NCI-H2171 (cell line): ENCODE measurements at regions not wholly inside any gene's neighbourhood (a gene's known extent, or its start where the extent isn't known, plus 50 kb on each side); places are given as distances from the start of the nearest gene placed in this dataset.
"Not testable (repeated sequence)": the region's sequence is repeated elsewhere in the genome, so short reads cannot be mapped to it uniquely, and the experiment has no call there.

Source experiments
- DNase-seq: peaks from one replicate; lab custom pipeline; 2025; lab: John Stamatoyannopoulos, UW

DNA sequence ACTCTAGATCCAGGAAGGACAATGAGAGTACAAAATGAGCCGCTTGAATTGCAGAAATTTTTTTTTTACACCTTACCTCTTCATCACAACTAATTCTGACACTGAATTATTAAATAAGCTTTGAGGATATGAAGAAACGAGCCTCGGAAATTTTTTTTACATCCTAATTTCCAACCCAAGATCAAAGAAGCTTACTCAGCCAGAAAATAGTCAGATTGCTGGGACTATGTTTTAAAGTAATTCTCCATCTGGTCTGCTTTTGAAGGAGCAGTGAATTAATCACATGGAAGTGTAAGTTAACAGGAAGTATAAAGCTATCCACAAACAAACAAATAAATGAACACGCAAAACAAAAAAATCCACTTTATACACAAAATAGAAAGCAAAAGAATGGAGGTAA is 437.0 kb upstream of the KCNMB2 start:
- no peak for DNase-seq

DNA sequence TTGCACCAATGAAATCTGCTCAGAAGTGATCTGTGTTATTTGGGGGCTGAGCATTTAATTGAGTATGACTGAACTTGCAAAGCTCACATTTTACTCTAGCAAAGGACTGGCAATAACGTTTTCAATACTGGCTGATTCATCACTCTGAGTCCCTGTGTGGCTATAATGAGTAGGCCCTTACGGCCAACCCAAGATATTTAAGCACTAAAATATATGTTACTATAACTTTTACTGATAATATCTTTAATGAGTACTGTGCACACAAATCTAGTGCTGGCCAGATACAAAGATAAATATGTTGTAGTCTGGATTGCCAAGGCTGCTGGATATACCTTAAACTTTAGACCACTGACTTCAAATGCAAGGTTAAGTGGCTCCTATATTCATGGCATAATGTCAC is 436.4 kb upstream of the KCNMB2 start:
- DNase-seq: no peak

DNA sequence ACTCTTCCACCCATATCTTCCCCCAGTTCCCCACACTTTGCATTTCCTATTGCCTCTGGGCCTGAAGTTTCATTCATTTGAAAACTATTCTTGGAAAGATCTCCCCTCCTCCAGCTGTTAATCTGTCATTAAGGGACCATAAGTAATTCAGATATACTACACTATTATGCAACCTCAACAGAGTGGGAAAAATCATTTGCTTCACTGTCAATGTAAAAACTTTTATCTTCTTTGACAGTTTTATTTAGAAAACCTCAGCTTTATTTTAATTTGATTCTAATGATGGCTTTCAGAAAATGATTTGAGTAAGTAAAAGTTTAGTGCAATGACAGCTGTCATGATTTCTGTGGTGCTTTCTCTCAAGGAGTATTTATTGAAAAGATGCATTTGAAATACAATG is 435.3 kb upstream of the KCNMB2 start:
- no peak for DNase-seq

DNA sequence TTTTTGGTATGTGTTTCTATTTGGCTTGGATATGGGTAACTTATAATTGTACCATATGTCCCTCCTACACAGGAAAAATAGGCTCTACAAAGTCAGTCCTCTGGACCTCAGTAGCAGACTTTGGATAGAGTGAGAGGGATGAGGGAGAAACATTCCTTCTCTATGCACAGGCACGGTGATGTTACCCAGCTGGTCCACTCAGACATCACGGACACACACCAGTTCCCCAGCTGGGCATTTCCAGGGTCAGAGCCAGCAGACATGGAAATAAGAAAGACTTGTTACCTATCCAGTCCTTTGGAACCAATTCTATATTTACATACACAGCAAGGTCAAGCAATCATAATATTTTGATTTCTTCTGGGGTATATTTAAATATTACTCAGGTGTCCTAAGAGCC is 433.1 kb upstream of the KCNMB2 start:
- no peak for DNase-seq

DNA sequence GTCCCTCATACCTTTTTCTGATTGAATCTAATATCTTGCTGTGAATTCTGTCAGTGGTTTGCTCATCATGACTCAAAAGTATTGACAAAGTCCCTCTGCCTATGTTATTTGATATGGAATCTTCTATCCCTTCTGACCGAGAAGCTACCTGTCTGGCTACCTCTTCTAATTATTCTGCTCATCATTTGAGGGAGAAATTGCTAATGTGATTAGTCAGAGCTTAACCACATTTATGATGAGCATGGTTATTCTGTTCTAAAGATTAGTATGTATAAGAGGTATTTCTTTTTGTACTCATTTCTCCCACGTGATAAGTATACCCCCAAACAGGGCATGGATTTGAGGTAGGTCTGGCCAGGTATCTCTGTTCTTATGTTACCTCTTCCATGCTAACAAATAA is 428.4 kb upstream of the KCNMB2 start:
- no peak for DNase-seq

DNA sequence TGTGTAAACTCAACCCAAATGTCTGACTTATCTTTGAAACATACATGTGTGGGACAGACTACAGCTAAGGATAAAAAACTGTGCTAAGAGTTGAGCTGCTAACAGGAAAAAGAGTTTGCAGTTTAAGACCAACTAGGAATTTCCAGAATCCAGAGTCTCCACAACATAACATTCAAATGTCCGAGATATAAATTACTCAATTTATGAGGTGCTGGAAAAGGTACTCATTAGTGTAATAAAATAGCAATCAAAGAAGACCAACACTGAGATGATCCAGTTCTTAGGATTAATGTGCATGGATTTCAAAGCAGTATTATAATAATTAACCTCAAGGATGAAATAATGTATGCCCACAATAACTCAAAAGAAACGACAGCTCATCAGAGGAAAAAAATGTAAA is 426.5 kb upstream of the KCNMB2 start:
- no peak for DNase-seq

DNA sequence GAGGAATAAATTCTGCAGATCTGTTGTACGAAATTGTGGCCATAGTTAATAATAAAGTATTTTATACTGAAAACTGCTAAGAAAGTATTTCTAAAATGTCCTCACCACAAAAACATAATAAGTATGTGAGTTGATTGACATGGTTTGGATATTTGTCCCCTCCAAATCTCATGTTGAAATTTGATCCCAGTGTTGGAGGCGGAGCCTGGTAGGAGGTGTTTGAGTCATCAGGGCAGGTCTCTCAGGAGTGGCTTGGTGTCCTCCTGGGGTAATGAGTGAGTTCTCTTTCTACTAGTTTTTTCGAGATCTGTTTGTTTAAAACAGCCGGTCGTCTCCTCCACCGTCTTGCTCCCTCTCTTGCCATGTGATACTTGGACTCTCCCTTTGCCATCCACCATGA is 424.1 kb upstream of the KCNMB2 start:
- DNase-seq: no peak

DNA sequence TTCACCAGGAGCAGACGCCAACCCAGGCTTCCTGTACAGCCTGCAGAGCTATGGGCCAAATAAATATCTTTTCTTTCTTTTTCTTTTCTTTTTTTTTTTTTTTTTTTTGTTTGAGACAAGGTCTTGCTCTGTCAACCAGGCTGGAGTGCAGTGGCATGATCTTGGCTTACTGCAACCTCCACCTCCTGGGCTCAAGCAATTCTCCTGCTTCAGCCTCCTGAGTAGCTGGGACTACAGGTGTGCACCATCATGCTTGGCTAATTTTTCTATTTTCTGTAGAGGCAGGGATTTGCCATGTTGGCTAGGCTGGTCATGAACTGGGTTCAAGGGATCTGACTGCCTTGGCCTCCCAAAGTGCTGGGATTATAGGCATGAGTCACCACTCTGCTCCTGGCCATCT is 423.7 kb upstream of the KCNMB2 start:
- not testable (repeated sequence) for DNase-seq

DNA sequence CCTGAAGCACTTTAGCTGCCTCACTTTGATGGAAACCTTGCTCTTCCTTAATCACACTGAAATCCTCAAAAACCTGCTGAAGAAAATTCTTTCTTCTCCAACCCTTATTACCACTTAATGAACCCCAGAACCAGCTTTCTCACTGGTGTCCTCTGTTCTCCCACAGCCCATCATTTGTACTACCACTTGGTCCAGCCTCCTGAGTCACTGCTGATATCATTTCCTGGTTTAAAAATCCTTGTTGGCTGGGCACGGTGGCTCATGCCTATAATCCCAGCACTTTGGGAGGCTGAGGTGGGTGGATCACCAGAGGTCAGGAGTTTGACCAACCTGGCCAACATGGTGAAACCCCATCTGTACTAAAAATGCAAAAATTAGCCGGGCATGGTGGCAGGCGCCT is 418.6 kb upstream of the KCNMB2 start:
- no peak for DNase-seq

DNA sequence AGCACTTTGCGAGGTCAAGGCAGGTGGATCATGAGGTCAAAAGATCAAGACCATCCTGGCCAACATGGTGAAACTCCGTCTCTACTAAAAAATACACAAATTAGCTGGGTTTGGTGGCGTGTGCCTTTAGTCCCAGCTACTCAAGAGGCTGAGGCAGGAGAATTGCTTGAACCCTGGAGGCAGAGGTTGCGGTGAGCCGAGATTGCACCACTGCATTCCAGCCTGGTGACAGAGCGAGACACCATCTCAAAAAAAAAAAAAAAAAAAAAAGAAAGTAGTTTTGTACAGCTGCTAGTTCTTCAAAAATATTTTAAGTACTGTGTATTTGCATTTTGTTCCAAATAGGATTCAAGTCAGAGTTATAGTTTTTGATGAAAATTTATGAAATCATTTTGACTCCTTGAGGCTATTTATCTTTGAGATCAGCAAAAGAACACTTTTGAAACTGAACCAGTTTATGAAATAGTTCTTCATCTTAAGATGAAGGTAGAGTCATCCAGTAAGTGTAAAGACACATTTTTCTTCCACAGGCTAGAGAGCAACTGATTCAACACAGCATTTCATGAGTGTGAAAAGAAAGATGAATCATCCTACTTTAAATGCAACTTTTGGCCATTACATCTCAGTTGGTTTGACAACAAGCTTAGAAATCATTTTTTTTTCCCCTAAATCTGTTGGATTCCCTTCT is 416.5 kb upstream of the KCNMB2 start:
- not testable (repeated sequence) for DNase-seq

DNA sequence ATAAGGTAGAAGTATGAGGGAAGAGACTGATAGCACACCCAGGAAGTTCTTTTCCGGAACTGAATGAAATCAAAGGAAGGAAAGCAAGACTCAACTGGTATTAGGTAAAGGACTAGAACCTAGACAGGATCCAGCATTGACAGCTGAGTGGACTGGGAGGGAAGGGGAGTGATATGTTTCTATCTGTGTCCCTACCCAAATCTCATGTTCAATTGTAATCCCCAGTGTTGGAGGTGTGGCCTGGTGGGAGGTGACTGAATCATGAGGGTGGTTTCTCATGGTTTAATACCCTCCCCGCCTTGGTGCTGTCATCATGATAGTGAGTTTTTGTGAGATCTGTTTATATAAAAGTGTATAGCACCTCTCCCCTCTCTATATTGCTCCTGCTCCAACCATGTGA is 415.9 kb upstream of the KCNMB2 start:
- no peak for DNase-seq

DNA sequence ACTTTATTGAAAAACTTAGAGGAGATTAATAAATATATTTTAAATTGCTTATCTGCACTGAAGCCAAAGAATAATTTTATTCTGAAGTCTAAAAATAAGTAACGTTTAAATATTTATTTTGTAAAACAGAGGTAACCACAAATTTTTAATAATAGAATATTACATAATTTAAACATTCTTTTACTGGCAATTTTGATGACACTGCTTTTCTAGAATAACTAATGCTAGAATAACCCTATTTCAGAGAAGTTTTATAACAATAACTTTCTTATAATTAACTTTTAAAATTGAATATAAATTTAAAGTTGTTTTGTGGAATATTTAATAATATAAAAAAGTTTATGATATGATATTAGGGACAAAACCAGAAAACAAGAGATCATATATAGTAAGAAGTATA is 409.6 kb upstream of the KCNMB2 start:
- no peak for DNase-seq

DNA sequence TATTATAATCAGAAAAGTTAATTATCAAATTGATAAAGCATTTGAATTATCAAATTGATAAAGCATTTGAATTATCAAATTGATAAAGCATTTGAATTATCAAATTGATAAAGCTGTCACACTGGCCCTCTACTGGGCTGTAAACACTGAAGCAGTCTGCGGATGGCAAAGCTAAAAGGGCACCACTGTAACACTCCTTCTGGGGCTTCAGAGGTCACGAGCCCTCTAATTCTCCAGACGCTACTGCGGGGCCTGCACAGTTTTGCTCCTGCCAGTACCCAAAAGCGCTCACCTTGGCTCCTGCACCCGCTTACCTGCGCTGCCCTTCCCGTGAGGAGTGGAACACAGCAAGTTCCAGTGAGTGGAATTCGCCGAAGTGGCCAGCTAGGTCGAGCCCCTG is 409.0 kb upstream of the KCNMB2 start:
- no peak for DNase-seq

DNA sequence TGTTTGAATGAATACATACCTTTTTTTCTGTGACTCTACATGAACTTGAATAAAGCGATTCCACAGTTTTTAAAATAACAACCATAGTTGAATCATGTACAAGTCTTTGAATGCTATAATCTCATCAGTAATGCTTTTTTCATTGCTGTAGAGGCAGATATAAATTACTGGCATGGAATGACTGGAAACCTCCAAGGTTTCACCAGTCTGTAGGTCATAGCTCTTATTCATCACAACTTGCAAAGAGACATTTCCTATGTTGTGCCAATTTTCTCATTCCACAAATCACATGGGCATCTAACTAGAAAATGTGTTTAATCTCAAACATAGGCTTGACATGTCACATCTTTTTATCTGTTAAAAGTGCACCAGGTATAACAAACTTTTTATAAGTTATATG is 407.1 kb upstream of the KCNMB2 start:
- no peak for DNase-seq

DNA sequence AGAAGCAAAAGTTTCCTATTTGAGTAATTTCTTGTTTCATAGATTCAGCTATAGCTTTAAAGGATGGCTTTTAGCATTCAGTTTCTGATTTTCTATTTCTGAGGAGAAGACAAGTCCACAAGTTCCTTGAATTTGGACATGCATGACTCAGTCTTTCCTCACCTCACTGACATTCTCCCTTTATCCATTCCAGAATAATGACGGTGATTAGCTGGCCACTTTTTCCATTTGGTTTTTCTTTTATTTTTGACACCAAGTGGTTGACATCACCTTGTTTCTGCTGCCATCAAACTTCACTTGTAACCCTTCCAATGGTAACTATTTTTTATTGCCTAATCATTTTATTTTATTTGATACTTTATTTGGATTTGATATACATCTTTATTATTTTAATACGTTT is 404.4 kb upstream of the KCNMB2 start:
- no peak for DNase-seq

DNA sequence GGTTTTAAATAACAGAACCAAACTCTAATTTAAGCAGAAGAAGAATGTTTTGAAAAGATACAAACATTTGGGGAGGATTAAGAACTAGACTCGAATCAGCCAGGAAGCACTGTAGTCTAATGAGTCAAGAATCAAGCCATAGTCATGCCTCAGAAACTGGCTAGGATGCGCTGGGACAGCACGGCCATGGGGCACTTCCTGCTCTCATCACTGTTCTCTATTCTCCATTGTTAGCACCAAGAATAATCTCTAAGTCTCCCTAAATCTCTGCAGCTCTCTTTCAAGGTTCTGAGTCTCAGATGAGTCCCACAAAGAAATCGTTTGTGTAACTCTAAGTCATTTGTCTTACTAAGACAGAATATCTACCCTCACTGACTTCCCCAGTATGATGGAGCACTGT is 399.0 kb upstream of the KCNMB2 start:
- DNase-seq: no peak

DNA sequence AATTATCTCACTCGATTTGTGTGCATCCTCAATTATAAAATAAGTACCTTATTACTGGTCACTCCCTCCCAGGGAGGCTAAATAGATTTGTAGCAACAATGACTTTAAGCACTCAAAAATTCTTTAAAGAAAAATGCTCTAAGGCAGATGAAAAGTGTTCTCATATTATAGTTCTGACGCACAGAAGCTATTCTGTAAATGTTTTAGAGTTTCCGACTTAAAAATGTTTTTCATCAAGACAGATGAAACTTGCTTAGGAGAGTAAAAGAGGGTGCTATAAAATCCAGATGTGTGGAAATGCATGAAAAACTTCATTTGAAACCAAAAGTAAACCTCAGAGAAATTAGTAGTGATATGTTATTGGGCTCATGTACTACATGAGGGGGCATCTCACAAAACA is 398.4 kb upstream of the KCNMB2 start:
- no peak for DNase-seq

DNA sequence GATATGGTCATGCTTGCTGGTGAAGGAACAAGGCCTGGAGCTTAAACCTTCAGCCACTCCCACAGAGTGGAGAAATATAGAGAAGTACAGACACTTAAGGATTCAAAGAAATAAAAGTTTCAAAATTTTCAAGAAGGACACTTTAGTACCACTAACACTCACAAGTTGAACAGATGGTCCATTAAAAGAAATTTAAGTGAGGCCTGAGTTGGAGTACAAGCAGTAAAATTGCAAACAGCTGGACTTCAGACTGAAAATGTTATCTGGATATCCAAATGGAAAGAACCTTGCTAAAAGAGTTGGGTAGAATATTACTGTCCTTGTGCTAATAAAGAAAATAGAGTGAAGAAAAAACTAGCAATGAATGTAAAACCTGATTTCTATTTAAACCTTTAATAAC is 397.1 kb upstream of the KCNMB2 start:
- no peak for DNase-seq

DNA sequence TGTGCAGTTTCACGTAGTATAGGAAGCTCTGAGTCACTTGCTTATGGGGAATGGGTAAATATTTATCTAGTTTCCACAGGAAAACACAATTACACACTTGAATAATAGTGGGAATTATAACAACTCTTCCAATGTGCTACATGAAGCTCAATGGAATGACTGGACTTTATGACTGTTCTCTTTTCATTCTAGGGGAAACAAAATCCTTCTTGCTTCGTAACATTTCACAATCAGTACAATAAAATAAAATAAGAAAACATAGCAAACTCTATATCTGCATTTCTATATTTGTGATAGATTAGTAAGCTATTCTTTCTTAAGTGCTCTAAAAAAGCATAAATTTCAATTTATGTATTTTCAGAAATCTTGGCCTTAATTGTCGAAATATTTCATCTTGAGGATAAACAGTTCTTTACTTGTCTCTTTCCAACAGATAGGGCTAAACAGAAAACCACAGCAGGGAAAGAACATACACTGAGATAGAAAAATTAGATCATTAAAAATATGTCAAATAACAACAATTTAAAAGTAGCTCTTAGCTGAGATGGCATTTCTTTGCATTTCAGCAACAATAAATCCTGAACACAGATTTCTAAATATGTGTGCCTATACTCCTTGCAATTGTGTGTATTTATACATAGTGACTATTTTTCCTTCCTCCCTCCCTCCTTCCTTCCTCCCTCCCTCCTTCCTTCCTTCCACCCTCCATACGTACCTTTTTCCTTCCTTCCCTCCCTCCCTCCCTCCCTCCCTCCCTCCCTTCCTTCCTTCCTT is 395.5 kb upstream of the KCNMB2 start:
- DNase-seq: no peak

DNA sequence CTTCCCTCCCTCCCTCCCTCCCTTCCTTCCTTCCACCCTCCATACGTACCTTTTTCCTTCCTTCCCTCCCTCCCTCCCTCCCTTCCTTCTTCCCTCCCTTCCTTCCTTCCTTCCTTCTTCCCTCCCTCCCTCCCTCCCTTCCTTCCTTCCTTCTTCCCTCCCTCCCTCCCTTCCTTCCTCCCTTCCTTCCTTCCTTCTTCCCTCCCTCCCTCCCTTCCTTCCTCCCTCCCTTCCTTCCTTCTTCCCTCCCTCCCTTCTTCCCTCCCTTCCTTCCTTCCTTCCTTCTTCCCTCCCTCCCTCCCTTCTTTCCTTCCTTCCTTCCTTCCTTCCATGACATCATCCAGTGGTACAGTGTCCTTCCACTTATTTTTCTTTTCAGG is 394.9 kb upstream of the KCNMB2 start:
- DNase-seq: not testable (repeated sequence)

DNA sequence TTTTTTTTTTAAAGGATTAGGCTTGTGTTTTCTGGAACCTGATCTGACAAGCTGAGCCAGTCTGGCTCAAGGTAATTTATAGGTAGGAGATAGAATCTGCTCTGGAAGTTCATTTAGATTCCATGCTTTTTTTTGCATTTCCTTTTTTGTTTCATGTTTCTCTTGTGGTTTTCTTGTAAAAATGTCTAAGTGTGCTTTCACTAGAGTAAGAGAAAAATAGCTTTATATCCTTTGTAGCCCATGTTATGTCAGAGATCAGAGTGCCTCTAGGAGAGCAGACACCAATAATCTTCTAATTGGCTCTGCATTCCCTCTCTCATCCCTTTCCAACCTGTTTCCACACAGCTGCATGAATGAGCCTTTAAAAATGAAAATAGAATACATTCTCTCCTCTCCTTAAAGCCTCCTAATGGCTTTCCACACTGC is 389.8 kb upstream of the KCNMB2 start:
- DNase-seq: no peak

DNA sequence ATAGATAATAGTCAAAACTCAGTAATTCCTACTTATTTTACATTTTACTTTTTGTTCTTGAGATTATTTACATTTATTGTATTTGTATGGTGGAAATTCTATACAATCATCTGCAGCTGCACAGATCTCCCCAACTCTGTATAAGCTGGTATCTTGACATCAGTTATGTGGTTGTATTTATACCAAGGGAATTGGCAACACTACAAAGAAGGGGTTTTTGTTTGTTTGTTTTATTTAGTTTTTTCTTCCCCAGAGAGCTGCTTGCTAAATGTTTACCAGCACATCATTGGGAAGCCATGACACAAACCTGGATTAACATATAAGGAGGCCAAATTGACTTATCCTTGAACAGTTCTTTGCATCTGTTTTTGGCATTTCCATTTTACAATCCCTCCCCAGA is 389.2 kb upstream of the KCNMB2 start:
- DNase-seq: no peak

DNA sequence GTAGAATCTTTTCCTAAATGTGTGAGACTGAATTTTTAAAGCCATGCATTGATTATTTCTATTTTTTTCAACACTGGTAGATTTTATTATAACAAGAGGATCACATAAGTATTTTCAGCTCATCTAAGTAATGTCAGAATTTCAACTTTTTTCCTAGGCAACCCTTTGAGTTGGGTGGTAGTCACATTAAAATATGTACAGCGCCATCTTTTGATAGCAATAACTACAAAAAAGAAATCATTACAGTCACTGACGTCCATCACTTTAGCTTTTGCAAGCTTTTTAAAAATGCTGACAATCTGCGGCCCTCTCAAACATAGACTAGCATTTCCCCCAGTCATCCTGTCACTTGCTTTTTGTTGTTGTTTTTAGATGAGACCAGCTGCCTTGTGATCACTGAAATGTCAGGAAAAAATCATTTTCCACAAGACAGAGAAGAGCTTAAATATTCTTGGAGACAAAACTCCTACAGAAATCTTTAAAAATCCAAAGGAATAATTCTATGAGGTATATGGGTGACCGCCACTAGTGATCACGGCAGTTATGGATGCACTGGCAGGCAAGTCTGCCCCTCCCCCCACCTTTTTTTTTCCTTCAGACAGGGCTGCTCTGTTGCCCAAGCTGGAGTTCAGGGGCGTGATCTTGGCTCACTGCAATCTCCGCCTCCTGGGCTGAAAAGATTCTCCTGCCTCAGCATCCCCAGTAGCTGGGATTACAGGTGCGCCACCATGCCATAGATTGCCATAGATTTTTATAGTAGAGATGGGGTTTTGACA is 384.0 kb upstream of the KCNMB2 start:
- DNase-seq: no peak
